ENCODE measurements at regions not wholly inside any gene's neighbourhood (a gene's known extent, or its start where the extent isn't known, plus 50 kb on each side); places are given as distances from the start of the nearest gene placed in this dataset.
A peak's percentile ranks its signal among the peaks of the same experiment; 100 is the strongest.

DNA sequence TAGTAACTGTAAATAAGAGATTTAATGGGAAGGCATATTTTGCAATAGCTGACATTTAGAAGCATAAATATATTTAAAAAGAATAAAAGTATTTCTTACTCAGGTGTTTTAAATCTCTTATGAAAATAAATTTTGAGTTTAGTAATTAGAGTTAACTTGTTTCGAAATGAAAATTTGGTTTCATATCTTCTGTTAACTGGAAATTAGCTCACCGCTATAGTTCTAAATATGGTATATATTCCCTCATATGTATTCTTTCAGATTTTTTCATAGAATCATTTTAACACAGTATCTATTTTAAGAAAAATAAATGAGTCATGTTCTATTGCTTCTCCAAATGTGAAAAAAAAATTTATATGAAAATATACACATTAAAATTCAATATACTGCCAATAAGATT lies 434.1 kb downstream of the DTWD2 start:
- no peak overlapping the region for H3K4me2 ChIP-seq (ENCODE audit: insufficient read depth, low read length, poor library complexity, severe bottlenecking)
- no peak overlapping the region for H3K4ac ChIP-seq (ENCODE audit: low read length)
- H2BK120ac ChIP-seq (ENCODE audit: low read depth, low read length), result no peak overlapping the region
- H3K9ac ChIP-seq (ENCODE audit: low read depth, low read length, poor library complexity), result no peak overlapping the region
- no peak overlapping the region for H2BK5ac ChIP-seq (ENCODE audit: low read length)
- no peak overlapping the region for H4K91ac ChIP-seq (ENCODE audit: low read depth, low read length, poor library complexity)
- no peaks in the 10 kb centered on the region for H3K36me3 ChIP-seq (replicated peaks in 1 of 2; ENCODE audit: control insufficient read depth in 2 of 2, insufficient read depth in 2 of 2, low read length in 2 of 2)
- no peaks in the 10 kb centered on the region for H3K27me3 ChIP-seq (ENCODE audit: control insufficient read depth in 3 of 3, insufficient read depth in 3 of 3, low read depth in 1 of 3, low read length in 3 of 3)
- no peak overlapping the region for H2BK15ac ChIP-seq (ENCODE audit: low read length)
- H3K18ac ChIP-seq (ENCODE audit: low read length), result no peak overlapping the region
- no peak overlapping the region for H2BK12ac ChIP-seq (ENCODE audit: low read length)
- no peak overlapping the region for H3K23ac ChIP-seq (ENCODE audit: low read depth, low read length, poor library complexity)
- no peaks in the 10 kb centered on the region for H3K79me1 ChIP-seq (ENCODE audit: low read depth, low read length)
- peaks cover 0 to 2% of the 10 kb centered on the region in 2 donors for H3K4me1 ChIP-seq (ENCODE audit: control insufficient read depth in 2 of 2, insufficient read depth in 1 of 2, low read depth in 1 of 2, low read length in 2 of 2)
- no peak overlapping the region for H3K27ac ChIP-seq (replicated peaks; ENCODE audit: low read length)
- no peak overlapping the region for H3K14ac ChIP-seq (ENCODE audit: low read length)
- no peak for DNase-seq (ENCODE audit: low spot score)
- no peak overlapping the region for H4K8ac ChIP-seq (ENCODE audit: low read depth, low read length)
- H3K9me3 ChIP-seq (replicated peaks in 1 of 2; ENCODE audit: control insufficient read depth in 2 of 2, insufficient read depth in 1 of 2, low read depth in 1 of 2, low read length in 2 of 2), result peaks cover 0 to 2% of the 10 kb centered on the region in 2 donors
- no peak overlapping the region for H2AK5ac ChIP-seq (ENCODE audit: low read depth, low read length)
- no peak overlapping the region for H2AFZ ChIP-seq (ENCODE audit: low read length)
- WGBS, 2 donors (ENCODE audit: extremely low coverage in 2 of 2, insufficient read length in 2 of 2, insufficient replicate concordance in 1 of 2), result no CpG with 5 or more reads among the region's 2 CpGs
- H3K4me3 ChIP-seq (ENCODE audit: low read length in 2 of 2), result no peak overlapping the region

DNA sequence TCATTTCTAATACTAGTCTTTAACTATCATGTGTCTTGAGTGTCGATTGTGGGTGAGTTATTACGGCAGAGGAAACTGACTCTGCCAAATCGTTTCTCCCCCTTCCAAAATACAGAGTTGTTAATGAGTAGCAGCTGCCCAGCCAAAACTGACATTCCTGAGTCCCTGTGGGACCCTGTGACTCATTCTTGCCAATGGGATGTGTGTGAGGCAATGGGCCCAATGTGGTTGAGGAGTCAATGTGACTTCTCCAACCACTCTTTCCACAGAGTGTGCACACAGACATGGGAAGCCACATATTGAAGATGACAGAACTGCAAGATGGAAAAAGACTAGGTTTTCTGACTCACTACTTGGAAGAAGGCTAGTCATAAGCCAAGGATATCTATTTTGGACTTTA lies 434.7 kb downstream of the DTWD2 start:
- H2BK5ac ChIP-seq (ENCODE audit: low read length), result no peak overlapping the region
- no CpG with 5 or more reads among the region's 3 CpGs for WGBS, 2 donors (ENCODE audit: extremely low coverage in 2 of 2, insufficient read length in 2 of 2, insufficient replicate concordance in 1 of 2)
- no peak for DNase-seq (ENCODE audit: low spot score)
- H3K14ac ChIP-seq (ENCODE audit: low read length), result no peak overlapping the region
- H3K4me1 ChIP-seq (ENCODE audit: control insufficient read depth in 2 of 2, insufficient read depth in 1 of 2, low read depth in 1 of 2, low read length in 2 of 2), result peaks cover 0 to 2% of the 10 kb centered on the region in 2 donors
- no peak overlapping the region for H3K23ac ChIP-seq (ENCODE audit: low read depth, low read length, poor library complexity)
- H3K27ac ChIP-seq (replicated peaks; ENCODE audit: low read length), result no peak overlapping the region
- H2BK15ac ChIP-seq (ENCODE audit: low read length), result no peak overlapping the region
- no peak overlapping the region for H4K91ac ChIP-seq (ENCODE audit: low read depth, low read length, poor library complexity)
- H3K4me3 ChIP-seq (ENCODE audit: low read length in 2 of 2), result peak overlapping the region in 1 of 2 donors; percentile 63
- no peak overlapping the region for H2AFZ ChIP-seq (ENCODE audit: low read length)
- H2AK5ac ChIP-seq (ENCODE audit: low read depth, low read length), result no peak overlapping the region
- H4K8ac ChIP-seq (ENCODE audit: low read depth, low read length), result no peak overlapping the region
- H2BK12ac ChIP-seq (ENCODE audit: low read length), result no peak overlapping the region
- no peaks in the 10 kb centered on the region for H3K36me3 ChIP-seq (replicated peaks in 1 of 2; ENCODE audit: control insufficient read depth in 2 of 2, insufficient read depth in 2 of 2, low read length in 2 of 2)
- H3K9me3 ChIP-seq (replicated peaks in 1 of 2; ENCODE audit: control insufficient read depth in 2 of 2, insufficient read depth in 1 of 2, low read depth in 1 of 2, low read length in 2 of 2), result peaks cover 0 to 2% of the 10 kb centered on the region in 2 donors
- H3K4ac ChIP-seq (ENCODE audit: low read length), result no peak overlapping the region
- no peak overlapping the region for H3K9ac ChIP-seq (ENCODE audit: low read depth, low read length, poor library complexity)
- no peak overlapping the region for H3K4me2 ChIP-seq (ENCODE audit: insufficient read depth, low read length, poor library complexity, severe bottlenecking)
- no peaks in the 10 kb centered on the region for H3K27me3 ChIP-seq (ENCODE audit: control insufficient read depth in 3 of 3, insufficient read depth in 3 of 3, low read depth in 1 of 3, low read length in 3 of 3)
- H3K18ac ChIP-seq (ENCODE audit: low read length), result no peak overlapping the region
- H2BK120ac ChIP-seq (ENCODE audit: low read depth, low read length), result no peak overlapping the region
- H3K79me1 ChIP-seq (ENCODE audit: low read depth, low read length), result no peaks in the 10 kb centered on the region

DNA sequence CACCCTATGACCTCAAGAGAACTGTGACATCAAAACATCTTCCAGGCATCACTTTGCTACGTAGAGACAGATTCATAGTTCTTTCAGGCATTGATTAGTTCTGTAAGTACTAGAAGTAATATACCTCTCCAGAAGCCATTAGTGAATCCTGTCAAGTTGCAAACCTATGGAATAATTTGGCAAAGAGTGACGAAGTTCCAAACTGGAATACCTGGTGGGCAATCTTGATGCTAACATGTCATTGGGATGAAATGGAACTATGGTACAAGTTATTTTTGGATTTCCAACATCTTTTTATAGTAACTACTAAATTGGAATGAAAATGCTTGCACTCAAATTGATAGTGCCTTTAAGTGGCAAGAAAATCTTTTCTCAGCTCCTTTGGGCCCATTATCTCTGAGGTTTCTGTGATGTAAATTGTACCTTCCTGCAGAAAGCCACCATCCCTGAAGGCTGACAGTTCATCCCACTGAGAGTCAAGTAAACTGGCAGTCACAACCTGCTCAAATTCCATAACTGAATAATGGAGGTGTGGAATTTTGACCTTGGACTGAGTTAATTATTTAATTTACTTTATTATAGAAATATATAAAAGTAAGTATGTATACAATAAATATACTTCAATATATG lies 435.5 kb downstream of the DTWD2 start:
- peaks cover 0 to 2% of the 10 kb centered on the region in 2 donors for H3K4me1 ChIP-seq (ENCODE audit: control insufficient read depth in 2 of 2, insufficient read depth in 1 of 2, low read depth in 1 of 2, low read length in 2 of 2)

GRCh38 chr5:118552146-118552545 lies 436.2 kb downstream of the DTWD2 start:
- no peak overlapping the region for H2AFZ ChIP-seq (ENCODE audit: low read length)
- H4K8ac ChIP-seq (ENCODE audit: low read depth, low read length), result no peak overlapping the region
- no peak overlapping the region for H4K91ac ChIP-seq (ENCODE audit: low read depth, low read length, poor library complexity)
- no peak overlapping the region for H2BK15ac ChIP-seq (ENCODE audit: low read length)
- H3K23ac ChIP-seq (ENCODE audit: low read depth, low read length, poor library complexity), result no peak overlapping the region
- H3K4me3 ChIP-seq (ENCODE audit: low read length in 2 of 2), result no peak overlapping the region
- no peak for DNase-seq (ENCODE audit: low spot score)
- WGBS, 2 donors (ENCODE audit: extremely low coverage in 2 of 2, insufficient read length in 2 of 2, insufficient replicate concordance in 1 of 2), result no CpG with 5 or more reads among the region's 2 CpGs
- no peak overlapping the region for H2BK120ac ChIP-seq (ENCODE audit: low read depth, low read length)
- no peak overlapping the region for H3K27ac ChIP-seq (replicated peaks; ENCODE audit: low read length)
- no peak overlapping the region for H3K4ac ChIP-seq (ENCODE audit: low read length)
- H3K9ac ChIP-seq (ENCODE audit: low read depth, low read length, poor library complexity), result no peak overlapping the region
- no peaks in the 10 kb centered on the region for H3K79me1 ChIP-seq (ENCODE audit: low read depth, low read length)
- no peak overlapping the region for H2AK5ac ChIP-seq (ENCODE audit: low read depth, low read length)
- no peak overlapping the region for H2BK5ac ChIP-seq (ENCODE audit: low read length)
- no peaks in the 10 kb centered on the region for H3K27me3 ChIP-seq (ENCODE audit: control insufficient read depth in 3 of 3, insufficient read depth in 3 of 3, low read depth in 1 of 3, low read length in 3 of 3)
- no peak overlapping the region for H2BK12ac ChIP-seq (ENCODE audit: low read length)
- no peak overlapping the region for H3K14ac ChIP-seq (ENCODE audit: low read length)
- no peaks in the 10 kb centered on the region for H3K36me3 ChIP-seq (replicated peaks in 1 of 2; ENCODE audit: control insufficient read depth in 2 of 2, insufficient read depth in 2 of 2, low read length in 2 of 2)
- H3K4me1 ChIP-seq (ENCODE audit: control insufficient read depth in 2 of 2, insufficient read depth in 1 of 2, low read depth in 1 of 2, low read length in 2 of 2), result peaks cover 0 to 2% of the 10 kb centered on the region in 2 donors
- H3K4me2 ChIP-seq (ENCODE audit: insufficient read depth, low read length, poor library complexity, severe bottlenecking), result no peak overlapping the region
- H3K9me3 ChIP-seq (replicated peaks in 1 of 2; ENCODE audit: control insufficient read depth in 2 of 2, insufficient read depth in 1 of 2, low read depth in 1 of 2, low read length in 2 of 2), result peaks cover 0 to 2% of the 10 kb centered on the region in 2 donors
- H3K18ac ChIP-seq (ENCODE audit: low read length), result no peak overlapping the region

More for the DNA sequence above, 435.5 kb downstream of the DTWD2 start:
- H3K4ac ChIP-seq (ENCODE audit: low read length), result no peak overlapping the region
- no peak overlapping the region for H3K4me3 ChIP-seq (ENCODE audit: low read length in 2 of 2)
- no peak overlapping the region for H2BK15ac ChIP-seq (ENCODE audit: low read length)
- no peaks in the 10 kb centered on the region for H3K36me3 ChIP-seq (replicated peaks in 1 of 2; ENCODE audit: control insufficient read depth in 2 of 2, insufficient read depth in 2 of 2, low read length in 2 of 2)
- no peak overlapping the region for H4K8ac ChIP-seq (ENCODE audit: low read depth, low read length)
- H3K27me3 ChIP-seq (ENCODE audit: control insufficient read depth in 3 of 3, insufficient read depth in 3 of 3, low read depth in 1 of 3, low read length in 3 of 3), result no peaks in the 10 kb centered on the region
- H3K14ac ChIP-seq (ENCODE audit: low read length), result no peak overlapping the region
- H3K18ac ChIP-seq (ENCODE audit: low read length), result no peak overlapping the region
- no CpG with 5 or more reads among the region's 2 CpGs for WGBS, 2 donors (ENCODE audit: extremely low coverage in 2 of 2, insufficient read length in 2 of 2, insufficient replicate concordance in 1 of 2)
- H2AFZ ChIP-seq (ENCODE audit: low read length), result no peak overlapping the region
- no peaks in the 10 kb centered on the region for H3K79me1 ChIP-seq (ENCODE audit: low read depth, low read length)
- no peak overlapping the region for H3K4me2 ChIP-seq (ENCODE audit: insufficient read depth, low read length, poor library complexity, severe bottlenecking)
- H3K9ac ChIP-seq (ENCODE audit: low read depth, low read length, poor library complexity), result no peak overlapping the region
- H2AK5ac ChIP-seq (ENCODE audit: low read depth, low read length), result no peak overlapping the region
- H2BK12ac ChIP-seq (ENCODE audit: low read length), result no peak overlapping the region
- peaks cover 0 to 2% of the 10 kb centered on the region in 2 donors for H3K9me3 ChIP-seq (replicated peaks in 1 of 2; ENCODE audit: control insufficient read depth in 2 of 2, insufficient read depth in 1 of 2, low read depth in 1 of 2, low read length in 2 of 2)
- no peak overlapping the region for H4K91ac ChIP-seq (ENCODE audit: low read depth, low read length, poor library complexity)
- H3K27ac ChIP-seq (replicated peaks; ENCODE audit: low read length), result no peak overlapping the region
- H3K23ac ChIP-seq (ENCODE audit: low read depth, low read length, poor library complexity), result no peak overlapping the region
- no peak overlapping the region for H2BK5ac ChIP-seq (ENCODE audit: low read length)
- DNase-seq (ENCODE audit: low spot score), result no peak
- H2BK120ac ChIP-seq (ENCODE audit: low read depth, low read length), result no peak overlapping the region

Measured in neuronal stem cell (in vitro differentiated cells).